ENCODE measurements at regions not wholly inside any gene's neighbourhood (a gene's known extent, or its start where the extent isn't known, plus 50 kb on each side); places are given as distances from the start of the nearest gene placed in this dataset. TPM values are rescaled to one million over a fixed set of nuclear protein-coding genes. Genes with fewer than 3 reads are reported as not detected.
"Not testable (repeated sequence)": the region's sequence is repeated elsewhere in the genome, so short reads cannot be mapped to it uniquely, and the experiment has no call there.

GRCh38 chrX:87465757-87466156, 51.8 kb upstream of the KLHL4 start:
- peaks cover 16% of the 10 kb centered on the region; the same call in 2 of the 3 replicates for H3K79me2 ChIP-seq (ENCODE audit: control insufficient read depth, insufficient read depth, low read length)
- H3K9me3 ChIP-seq (replicated peaks; ENCODE audit: control insufficient read depth, insufficient read depth, low read depth, low read length); H3K4me1 ChIP-seq (replicated peaks in 1 of 2; ENCODE audit: control insufficient read depth in 2 of 2, insufficient read depth in 2 of 2, low read length in 2 of 2); H3K36me3 ChIP-seq (ENCODE audit: control insufficient read depth, insufficient read depth, low read length); H3K27me3 ChIP-seq (ENCODE audit: control insufficient read depth in 2 of 2, insufficient read depth in 2 of 2, low read length in 2 of 2); intact Hi-C loops (cut with micrococcal nuclease); H2AFZ ChIP-seq (ENCODE audit: low read depth, low read length); H3K4me3 ChIP-seq; H3K4me2 ChIP-seq (ENCODE audit: insufficient read depth, low read length); CTCF ChIA-PET (ENCODE audit: low intra/inter-chr PET ratio); in situ Hi-C loops (cut with MboI); BruUV-seq (replicated peaks); H3K9me1 ChIP-seq (ENCODE audit: control insufficient read depth, insufficient read depth, low read length); DNase-seq (ENCODE audit: extremely low read depth in 1 of 4, low spot score in 3 of 4); H4K20me1 ChIP-seq (replicated peaks; ENCODE audit: control insufficient read depth, insufficient read depth, low read length); POLR2A ChIA-PET; ATAC-seq; FAIRE-seq; H3K9ac ChIP-seq (ENCODE audit: insufficient read depth in 1 of 2, low read depth in 2 of 2, low read length in 2 of 2); H3K27ac ChIP-seq (ENCODE audit: extremely low read depth, low read depth, low read length): not testable (repeated sequence)
- no CpG with 5 or more reads among the region's 23 CpGs for WGBS (ENCODE audit: insufficient coverage, low coverage, missing lambda C conversion rate)

Small RNA genes lying in the stretch of these regions (small RNA-seq; reads per million reads assigned to genes)
- not detected for gene Z96811.1
